GM21390 (cell line): ENCODE measurements at regions not wholly inside any gene's neighbourhood (a gene's known extent, or its start where the extent isn't known, plus 50 kb on each side); places are given as distances from the start of the nearest gene placed in this dataset.

Experiments
- ATAC-seq: cut with Tn5 transposase; IDR thresholded peaks from one replicate; pipeline ENCODE4 v1.9.1; 2021; ENCODE audit not compliant: unreplicated experiment

DNA sequence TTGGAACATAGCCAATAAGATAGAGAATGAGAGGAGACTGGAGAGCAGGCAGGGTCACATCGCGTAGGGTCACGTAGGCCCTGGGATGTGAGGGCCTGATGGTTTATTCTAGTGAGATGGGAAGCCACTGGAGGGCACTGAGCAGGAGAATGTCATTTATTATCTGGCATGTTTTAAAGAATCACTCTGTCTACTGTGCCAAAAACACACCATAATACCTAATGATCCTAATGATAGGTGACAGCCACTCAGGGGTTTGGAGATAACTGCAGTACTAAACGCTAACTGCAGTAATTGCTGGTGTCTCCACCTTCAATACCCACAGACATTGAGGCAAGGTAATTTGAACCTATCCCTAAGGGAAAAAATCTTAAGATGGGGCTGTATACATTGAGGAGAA lies 185.4 kb downstream of the TTLL7 start:
- no peak for ATAC-seq

DNA sequence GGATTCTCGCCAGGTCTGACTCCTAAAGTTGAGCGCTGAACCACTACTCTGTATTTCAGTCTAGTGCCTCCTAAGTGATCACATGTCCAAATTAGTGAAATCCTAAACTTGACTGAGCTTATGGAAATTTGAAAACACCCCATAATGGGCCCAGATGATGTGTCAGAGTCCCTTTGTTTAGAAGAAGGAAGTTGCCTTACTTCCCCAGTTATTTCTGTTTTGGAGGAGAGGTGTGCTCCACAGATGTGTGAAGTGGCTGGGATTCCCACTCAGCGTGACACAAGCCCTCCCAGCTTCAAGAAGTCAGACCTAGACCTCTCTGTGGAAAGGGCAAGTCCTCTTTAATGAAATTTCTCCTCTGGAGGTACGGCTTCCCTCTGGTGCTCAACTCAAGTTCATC lies 188.8 kb downstream of the TTLL7 start:
- ATAC-seq, result no peak

DNA sequence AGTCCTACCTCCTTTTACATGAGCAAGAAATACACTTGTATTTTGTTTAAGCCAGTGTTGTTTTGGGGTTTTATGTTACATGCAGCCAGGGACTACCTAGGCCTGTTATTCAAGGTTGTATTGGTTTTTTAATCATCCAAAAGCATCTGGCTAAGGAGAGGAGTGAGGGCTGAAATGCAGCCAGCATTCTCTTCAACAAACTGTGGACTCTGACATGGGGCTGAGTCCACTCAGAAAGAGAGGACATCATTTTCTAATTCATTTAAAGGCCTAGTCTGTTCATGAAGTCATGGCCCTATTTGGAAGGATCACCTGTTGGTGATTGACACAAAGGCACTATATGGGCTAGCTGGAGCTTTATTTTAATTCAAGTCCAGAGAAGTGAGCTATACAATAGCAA lies 190.4 kb downstream of the TTLL7 start:
- ATAC-seq, result no peak

DNA sequence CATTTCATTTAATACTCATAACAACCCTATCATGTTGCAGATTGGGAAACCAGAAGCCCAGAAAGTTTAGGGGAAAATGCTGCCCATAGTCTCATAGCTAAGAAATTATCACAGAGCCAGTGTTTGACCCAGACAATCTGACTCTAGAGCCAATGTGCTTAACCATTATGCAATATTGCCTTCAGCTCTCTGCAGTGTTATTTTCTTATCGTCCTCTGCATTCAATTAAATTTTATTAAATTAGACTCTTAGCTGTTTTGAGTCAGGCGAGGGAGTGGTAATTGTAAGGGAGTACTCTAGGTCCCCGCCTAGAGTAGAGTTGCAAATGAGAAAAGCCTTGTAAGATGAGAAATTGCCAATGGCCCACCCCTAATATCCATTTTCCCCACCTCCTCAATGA lies 191.1 kb downstream of the TTLL7 start:
- ATAC-seq, result no peak

DNA sequence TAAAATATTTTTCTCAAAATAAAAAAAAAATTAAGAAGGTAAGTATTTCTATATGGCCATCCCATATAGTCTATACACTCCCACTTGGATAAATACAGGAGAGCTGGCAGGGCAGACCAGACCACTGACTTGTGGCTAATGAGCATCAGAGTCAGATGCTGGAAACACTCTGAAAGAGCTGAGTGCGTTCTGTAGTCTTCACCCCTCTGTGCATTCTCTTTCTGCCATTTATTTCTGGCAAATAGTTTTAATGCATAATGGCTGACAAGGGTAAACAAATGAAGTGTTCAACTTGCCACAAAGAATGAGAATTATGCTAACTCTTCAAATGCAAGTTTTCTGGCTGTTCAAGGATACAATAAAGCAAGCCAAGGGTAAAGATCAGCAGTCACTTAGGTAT lies 191.7 kb downstream of the TTLL7 start:
- ATAC-seq, result no peak

DNA sequence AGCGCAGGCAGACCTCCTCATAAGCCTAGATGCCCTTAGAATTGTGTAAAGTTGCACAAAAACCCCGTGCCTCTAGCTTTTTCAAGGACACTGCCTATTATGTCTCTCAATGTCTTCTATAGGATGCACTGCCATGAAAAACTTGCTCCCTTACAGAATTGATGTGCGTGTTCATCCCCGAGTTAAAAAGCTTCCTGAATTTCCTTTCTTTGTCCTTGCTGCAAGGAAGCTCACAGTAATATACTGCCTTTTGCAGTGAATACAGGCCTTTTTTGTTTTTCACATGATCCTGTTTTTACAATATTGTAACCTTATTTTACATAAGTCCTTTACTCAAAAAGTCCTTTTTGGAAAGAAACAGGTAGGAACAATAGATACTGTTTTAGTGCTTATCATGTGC lies 193.0 kb downstream of the TTLL7 start:
- no peak for ATAC-seq

DNA sequence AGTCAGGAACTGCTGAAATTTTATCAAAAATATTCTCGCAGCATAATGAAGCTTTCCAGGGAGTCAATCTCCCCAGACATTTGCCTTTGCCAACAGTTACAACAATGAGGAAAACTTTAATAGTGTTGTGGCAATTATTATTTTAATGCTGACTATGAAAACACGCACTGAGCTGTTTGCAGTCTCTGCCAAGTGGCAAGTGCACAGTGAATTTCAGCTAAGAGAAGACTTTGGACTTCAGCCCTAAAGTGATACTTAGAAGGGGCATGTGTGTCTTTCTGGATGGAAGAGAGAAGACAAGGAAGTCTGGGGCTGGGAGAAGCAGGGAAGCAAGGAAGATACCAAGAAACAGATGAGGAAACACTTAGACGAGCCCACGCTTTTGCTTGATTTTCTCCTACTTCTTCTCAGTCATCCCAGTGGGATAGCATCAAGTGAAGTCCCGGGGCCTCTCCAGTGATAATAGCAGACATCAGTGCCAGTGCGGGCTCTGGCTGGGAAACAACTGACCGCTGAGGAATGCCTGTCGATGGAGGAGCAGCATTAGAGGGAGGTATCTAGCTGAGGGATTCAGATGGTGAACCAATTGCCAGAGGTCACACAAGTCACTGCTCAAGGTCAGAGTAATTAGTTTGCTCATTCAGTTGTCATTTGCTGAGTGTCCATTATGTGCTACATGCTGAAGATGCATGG lies 196.3 kb downstream of the TTLL7 start:
- ATAC-seq, result no peak

DNA sequence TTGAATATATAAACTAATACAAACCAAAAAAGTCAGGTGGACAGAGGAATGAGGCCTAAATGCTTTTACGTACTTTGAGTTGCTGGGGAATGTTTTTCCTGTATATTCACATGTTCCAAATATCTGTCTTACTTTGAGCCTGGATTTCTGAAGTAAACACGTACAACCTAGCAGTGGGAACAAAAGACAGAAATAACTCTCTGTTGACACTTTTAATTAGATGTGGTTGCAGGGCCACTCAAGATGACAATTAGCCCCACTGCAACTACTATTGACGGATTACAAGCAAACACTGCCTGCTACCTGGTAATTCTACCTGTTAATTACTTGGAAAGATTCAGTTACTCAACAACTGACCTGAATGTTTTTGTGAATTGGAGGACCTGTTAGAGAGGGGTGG lies 196.9 kb downstream of the TTLL7 start:
- no peak for ATAC-seq

DNA sequence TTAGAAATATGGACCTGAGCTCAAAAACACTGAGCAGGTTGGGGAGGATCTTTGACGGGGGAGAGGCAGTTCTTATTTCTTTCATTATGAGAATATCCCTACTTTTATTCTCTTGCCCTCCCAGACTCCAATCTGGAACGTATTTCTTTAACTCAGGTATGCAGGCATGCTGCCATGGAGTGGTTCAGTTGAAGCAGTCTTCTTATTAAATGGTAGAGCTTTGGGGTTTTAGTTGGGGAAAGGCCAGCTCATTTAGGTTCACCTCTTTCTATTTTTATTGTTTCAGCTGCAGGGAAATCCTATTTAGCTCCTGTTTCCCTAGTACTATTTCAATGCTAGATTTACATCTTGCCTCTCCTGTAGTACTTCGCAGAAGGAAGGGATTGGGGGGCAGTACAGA lies 198.9 kb downstream of the TTLL7 start:
- no peak for ATAC-seq

DNA sequence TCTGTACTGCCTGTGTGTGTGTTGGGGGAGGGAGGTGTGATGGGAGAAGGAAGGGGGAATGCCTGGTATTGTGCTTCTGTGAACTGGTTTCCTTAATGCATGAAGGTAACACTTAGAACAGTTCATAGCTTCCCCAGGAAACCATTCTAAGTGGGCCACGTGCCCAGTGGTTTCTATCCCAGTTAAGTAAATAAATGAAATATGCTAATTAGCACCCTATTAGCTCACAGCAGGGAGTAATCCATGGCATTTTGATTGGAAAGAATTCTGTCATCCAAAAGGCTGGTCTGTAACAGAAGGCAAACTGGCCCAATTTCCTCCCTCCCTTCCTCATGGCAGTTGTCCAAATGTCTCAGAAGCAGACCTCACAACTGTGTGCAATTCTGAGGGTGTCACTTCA lies 199.3 kb downstream of the TTLL7 start:
- ATAC-seq, result no peak

DNA sequence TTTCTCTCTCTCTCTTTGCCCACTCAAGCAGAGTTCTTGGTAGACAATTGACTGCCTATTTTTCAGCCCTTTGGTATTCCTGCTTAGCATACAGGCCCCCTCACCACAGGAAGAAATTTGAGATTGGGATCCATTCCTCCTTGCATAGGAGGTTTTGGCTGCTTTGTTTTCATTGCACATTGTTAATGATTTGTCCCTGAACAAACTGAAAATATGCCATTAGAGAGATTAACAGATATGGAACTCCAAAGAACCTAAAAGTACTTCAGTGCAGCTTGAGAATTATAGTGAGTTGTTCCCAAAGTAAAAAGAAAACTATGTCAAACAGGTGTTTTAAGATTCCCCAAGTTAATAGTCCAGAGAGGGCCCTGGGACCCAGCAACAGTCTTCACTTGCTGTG lies 200.0 kb downstream of the TTLL7 start:
- no peak for ATAC-seq

DNA sequence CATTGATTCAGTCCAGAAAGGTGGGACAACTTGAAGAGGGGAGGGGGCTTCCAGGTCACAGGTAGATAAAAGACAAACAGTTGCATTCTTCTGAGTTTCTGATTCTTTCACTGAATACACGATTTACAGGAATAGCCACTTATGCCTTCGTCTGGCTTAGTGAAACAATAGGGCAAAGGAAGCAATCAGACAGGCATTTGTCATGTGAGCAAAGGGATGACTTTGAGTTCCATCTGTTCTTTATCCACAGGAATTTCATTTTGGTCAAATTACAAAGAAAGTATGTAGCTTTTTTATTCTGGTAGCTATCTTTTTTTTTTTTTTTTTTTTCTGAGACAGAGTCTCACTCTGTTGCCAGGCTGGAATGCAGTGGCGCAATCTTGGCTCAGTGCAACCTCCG lies 202.5 kb downstream of the TTLL7 start:
- ATAC-seq, result no peak

DNA sequence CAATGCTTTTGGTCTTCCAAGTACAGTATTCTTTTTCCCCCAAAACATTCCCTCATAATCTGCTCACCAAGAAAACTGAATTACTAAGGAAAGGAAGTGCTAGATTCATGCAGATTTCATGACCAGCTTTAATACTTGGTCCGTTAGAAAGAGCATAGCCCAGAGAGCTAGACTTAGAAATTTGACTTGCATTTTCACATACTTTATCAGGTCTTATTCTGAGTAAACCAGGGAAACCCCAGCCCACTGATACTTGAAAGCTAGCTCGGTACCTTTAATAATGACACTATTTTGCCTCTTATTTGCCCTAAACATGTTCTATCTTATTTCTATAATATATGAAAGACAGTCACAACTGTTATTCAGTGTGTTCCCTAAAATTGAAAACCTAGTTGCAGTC lies 204.5 kb downstream of the TTLL7 start:
- ATAC-seq, result peak; percentile 88

DNA sequence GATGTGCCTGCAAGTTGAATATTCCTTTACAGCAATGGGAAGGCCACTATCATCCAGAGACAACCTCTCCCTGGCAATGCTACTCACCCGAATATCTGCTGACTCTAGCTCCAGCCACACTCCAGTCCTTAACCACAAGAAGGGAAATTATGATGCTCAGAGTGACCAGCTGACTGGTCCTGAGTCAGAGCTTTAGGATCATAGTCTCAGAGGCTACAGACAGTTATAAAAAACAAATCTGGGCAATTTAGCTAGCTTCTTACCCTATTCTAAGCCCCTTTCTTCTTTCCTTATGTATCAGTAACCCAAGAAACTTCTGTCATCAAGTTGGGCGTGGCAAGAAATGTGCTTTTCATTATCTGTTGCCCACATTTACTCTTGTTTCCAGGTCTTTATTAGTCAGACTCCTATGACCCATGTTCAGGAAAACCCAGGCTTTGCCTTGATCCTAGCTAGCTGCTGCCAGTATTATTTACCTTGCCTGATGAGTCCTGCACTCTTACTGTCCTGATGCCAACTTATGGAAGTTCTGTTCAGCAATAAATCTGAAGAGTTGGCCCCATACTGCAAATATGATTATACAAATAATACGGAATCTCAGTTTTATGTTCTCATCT lies 207.0 kb downstream of the TTLL7 start:
- no peak for ATAC-seq

DNA sequence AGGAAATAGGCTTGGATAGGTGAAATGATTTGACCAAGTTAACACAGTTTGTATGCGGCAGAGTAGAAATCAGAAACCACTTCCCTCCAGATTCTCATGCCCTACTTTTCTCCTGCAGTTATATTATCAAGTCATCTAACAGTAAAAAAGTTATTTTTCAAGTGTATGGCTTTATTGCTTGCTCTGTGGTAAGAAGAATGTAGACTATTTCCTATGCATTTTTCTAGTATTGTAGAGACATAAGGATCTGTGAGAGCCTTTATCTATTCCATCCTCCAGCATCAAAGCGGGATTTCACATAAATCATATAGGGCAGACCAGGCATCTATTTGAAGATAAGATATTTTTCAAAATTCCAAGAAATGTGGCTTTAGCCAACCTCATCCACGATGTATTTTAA lies 208.5 kb downstream of the TTLL7 start:
- ATAC-seq, result no peak

DNA sequence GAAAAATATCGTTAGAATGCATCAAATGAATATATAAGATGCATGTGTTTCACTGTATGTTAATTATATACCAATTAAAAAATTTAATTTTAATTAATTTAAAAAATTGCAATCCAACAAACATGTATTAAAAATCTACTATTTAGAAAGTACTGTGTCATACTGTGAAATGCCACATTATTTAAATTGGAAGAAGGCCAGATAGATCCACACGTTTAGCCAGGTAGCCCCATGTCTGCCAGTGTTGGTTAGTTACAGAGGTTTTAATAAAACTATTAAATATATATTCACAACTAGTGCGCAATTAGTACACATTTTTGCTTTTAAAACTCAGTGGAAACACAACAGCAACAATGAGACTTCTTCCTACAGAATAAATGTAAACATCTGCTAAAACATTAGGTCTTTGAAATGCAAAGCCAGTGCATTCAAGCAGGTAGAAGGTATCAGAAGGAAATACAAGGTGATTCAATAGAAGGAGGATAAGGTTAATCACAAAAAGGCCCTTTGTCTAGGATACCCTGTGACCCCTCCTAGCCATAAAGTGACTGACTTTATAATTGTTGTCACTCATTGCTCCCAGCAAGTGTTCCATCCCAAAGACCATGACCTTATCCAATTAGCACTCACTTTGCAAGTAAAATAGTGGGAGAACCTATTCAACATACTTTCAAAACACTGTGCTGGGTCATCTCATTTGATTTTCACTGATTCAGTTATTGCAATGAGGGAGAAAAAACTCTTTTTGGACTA lies 211.5 kb downstream of the TTLL7 start:
- ATAC-seq, result no peak

DNA sequence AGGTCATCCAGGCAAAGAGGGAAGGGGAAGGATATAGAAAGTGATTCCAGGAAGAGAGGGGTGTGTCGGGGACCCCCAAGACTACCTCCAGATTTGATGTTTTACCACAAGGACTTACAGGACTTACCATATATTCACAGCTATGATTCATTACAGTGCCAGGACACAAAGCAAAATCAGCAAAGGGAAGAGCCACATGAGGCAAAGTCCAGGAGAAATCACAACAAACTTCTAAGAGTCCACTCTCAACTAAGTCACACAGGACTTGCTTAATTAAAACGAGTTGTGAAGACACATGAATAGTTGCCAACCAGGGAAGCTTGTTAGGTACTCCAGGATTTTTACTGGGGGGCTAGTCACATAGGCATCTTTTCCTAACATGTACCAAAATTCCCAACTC lies 217.3 kb downstream of the TTLL7 start:
- ATAC-seq, result no peak

DNA sequence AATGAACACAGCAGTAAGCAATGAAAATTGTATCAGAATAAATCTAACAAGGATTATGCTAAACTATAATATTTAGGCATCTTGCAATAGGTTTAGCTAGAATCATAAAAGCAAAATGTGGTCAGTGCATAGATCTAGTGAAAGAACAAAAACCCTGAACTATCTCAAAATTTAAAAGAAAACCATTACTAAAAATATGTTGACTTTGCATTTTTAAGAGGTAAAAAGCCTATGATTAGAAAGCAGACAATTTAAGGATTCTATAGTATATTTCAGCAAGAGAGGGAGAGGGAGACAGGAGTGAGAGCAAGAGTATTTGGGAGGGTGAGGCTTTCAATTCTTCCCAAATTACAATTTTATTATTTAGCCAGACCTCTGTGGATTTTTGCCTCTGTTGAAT lies 219.4 kb downstream of the TTLL7 start:
- ATAC-seq, result no peak

DNA sequence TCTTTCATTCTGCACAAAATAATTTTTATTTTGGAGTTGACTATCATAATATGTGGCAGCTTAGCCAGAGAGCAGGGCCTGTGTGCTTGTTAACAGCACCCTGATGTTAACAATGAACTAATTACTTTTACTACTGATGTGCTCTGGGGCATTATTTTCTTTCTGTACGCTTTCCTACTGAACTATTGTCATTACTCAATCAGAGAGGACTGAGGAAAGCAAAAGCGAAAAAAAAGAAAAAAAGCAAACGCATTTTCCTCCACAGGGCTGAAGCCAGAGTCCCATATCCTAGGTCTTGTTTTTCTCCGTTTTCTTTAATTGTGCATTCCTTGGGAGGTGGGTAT lies 221.2 kb downstream of the TTLL7 start:
- no peak for ATAC-seq

DNA sequence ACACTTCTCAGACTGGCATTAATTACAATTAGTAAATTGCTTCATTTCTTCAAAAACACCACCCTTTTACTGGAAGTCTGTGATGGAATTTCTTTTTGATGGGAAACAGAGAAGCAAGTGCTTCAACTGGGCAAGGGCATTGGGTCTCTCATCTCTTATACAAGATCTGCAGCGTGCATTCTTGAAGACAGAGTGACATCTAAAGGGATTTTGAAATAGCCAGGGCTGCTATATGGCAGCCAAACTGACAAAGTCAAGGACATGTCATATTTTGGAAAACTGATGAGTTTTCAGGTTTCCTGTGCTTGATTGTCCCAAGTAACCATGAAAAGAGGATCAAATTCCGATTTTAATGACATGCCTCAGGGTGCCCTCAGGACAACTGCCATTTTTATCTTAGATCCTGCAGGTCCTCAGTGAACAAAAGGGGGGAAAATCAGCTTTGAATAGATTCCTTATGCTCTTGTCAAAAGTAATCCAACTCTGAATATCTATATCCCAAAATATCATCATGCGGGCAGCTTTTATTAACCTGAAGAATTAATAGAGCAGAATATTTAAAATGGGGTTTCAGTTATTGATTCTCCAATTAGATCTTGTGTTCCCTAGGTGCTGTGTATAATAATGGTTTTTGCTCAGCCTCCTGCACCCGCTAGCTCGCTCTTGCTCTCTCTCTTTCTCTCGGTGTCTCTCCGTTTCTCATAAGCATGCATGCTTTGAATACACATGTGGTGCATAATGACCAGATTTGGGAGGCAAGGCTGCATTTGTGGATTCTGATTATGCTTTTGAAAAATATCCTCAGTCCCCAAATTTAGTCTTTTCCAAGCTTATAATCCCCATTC lies 221.8 kb downstream of the TTLL7 start:
- no peak for ATAC-seq

DNA sequence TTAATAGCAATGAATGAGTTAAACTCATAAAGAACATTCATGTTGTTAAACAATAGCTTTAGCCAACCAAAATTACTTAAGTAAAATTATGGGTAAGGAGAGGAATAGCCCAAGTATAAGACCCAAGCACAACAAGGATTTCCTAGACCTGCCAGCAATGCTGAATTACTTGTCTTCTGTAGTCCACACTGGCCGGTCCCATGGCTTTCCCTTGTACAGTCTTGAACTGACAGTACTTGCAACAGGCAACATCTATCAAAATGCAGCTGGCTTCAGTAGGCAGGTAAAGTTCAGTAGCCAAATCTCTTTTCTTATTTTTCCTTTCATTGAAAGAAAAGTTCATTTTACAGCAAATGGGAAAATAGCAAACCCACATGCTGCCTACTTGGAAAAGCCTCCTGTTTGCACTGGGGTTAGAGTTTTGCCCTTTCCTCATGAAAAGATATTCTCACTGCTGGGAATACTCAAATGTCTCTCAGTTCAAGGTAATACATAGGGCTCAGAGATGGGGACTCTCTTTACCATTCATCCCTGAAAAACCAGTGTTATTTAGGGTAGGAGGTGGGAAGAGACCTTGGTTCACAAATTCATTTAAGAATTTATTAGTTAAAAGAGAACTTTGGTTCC lies 222.8 kb downstream of the TTLL7 start:
- ATAC-seq, result no peak
